Mammary epithelial cell (primary cell): ENCODE measurements at regions not wholly inside any gene's neighbourhood (a gene's known extent, or its start where the extent isn't known, plus 50 kb on each side); places are given as distances from the start of the nearest gene placed in this dataset.

ENCODE experiments used
- EZH2 ChIP-seq: IDR thresholded peaks from 2 replicates; pipeline ENCODE4 v1.6.1; 2012; ENCODE audit warnings: low read length, inconsistent platforms, borderline replicate concordance
- TF ChIP-seq, protein P1 (sequence below), 2 donors: IDR thresholded peaks in 1 of 2; conservative IDR thresholded peaks in 1 of 2; 2 replicates each; pipeline ENCODE4 v1.5.1; 2011 to 2012; ENCODE audit warnings: inconsistent platforms in 2 of 2, low read length in 2 of 2, mild to moderate bottlenecking in 2 of 2, control low read depth in 1 of 2, low read depth in 1 of 2; ENCODE audit not compliant: insufficient read depth in 1 of 2; ENCODE audit errors: extremely low read depth in 1 of 2

DNA sequence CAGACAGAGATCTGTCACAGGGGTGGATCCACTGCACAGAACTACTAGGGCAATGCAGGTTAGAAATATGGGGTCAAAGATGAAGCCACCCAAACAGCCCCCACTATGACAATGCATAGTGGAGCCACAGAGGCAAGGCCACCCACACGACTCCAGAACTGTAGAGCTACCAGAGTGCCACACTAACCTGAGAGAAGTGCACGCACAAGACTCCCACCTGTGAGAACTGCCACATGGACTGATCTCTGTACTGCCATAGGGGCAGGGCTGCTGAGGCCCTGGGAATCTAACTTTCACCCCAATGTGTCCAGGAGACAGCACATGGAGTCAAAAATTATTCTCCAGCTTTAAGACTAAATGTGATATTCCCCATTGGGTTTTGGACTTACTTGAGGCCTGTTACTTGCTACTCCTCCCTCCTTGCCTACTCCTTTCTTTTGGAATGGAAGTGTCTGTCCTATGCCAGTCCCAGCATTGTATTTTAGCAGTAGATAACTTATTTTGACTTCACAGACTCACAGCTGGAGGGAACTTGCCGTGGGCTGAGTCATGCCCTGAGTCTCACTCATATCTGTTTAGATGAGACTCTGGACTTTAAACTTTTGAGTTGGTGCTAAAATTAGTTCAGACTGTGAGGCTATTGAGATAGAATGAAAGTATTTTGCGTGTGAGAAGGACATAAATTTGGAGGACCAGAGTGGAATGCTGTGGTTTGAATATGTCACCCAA is 853.3 kb downstream of the MAT2B start:
- TF ChIP-seq, protein P1, sequence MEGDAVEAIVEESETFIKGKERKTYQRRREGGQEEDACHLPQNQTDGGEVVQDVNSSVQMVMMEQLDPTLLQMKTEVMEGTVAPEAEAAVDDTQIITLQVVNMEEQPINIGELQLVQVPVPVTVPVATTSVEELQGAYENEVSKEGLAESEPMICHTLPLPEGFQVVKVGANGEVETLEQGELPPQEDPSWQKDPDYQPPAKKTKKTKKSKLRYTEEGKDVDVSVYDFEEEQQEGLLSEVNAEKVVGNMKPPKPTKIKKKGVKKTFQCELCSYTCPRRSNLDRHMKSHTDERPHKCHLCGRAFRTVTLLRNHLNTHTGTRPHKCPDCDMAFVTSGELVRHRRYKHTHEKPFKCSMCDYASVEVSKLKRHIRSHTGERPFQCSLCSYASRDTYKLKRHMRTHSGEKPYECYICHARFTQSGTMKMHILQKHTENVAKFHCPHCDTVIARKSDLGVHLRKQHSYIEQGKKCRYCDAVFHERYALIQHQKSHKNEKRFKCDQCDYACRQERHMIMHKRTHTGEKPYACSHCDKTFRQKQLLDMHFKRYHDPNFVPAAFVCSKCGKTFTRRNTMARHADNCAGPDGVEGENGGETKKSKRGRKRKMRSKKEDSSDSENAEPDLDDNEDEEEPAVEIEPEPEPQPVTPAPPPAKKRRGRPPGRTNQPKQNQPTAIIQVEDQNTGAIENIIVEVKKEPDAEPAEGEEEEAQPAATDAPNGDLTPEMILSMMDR (conservative IDR thresholded peaks at IDR 0.05 in 1 of 2, IDR thresholded peaks at IDR 0.05 in 1 of 2; ENCODE audit: extremely low read depth in 1 of 2, insufficient read depth in 1 of 2, low read depth in 1 of 2, low read length in 2 of 2): no peak
- TF ChIP-seq EZH2: no peak
